ENCODE measurements at regions not wholly inside any gene's neighbourhood (a gene's known extent, or its start where the extent isn't known, plus 50 kb on each side); places are given as distances from the start of the nearest gene placed in this dataset.
"Not testable (repeated sequence)": the region's sequence is repeated elsewhere in the genome, so short reads cannot be mapped to it uniquely, and the experiment has no call there.

DNA sequence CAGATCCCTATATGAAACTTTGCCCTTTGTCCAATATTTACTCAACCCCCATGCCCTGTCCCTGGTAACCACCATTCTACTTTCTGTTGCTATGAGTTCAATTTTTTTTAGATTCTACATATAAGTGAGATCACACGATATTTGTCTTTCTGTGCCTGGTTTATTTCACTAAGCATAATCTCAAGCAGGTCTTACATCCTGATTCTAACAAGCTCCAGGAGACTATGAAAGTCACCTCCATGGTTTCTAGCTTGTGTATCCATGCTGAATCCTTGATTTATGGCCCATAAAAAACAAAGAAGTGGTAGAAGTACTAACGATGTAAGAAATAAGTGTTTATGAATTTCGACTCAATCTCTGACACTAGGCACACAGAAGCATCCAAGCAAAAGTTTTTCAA is 68.0 kb downstream of the OR5AK2 start:
- Histone ChIP-seq H3K27ac (ENCODE audit: low read depth in 1 of 2, low read length in 2 of 2) (no peak overlapping the region), H3K4me3 (ENCODE audit: low read depth in 1 of 3, low read length in 3 of 3) (no peak overlapping the region), H3K36me3 (ENCODE audit: control insufficient read depth in 4 of 4, insufficient read depth in 3 of 4, low read depth in 1 of 4, low read length in 3 of 4) (no peaks in the 10 kb centered on the region), H3K4me1 (ENCODE audit: control insufficient read depth in 4 of 4, insufficient read depth in 4 of 4, low read length in 3 of 4) (no peaks in the 10 kb centered on the region), H3K27me3 (ENCODE audit: control insufficient read depth in 4 of 4, insufficient read depth in 4 of 4, low read length in 3 of 4) (no peaks in the 10 kb centered on the region), H3K9ac (ENCODE audit: low read depth in 1 of 2, low read length in 2 of 2) (no peak overlapping the region), H3K9me3 (ENCODE audit: control insufficient read depth in 4 of 4, low read length in 3 of 4) (no peaks in the 10 kb centered on the region)
- 71% methylated on average over 3 of the region's 3 CpGs for WGBS
- TF ChIP-seq, protein P1, sequence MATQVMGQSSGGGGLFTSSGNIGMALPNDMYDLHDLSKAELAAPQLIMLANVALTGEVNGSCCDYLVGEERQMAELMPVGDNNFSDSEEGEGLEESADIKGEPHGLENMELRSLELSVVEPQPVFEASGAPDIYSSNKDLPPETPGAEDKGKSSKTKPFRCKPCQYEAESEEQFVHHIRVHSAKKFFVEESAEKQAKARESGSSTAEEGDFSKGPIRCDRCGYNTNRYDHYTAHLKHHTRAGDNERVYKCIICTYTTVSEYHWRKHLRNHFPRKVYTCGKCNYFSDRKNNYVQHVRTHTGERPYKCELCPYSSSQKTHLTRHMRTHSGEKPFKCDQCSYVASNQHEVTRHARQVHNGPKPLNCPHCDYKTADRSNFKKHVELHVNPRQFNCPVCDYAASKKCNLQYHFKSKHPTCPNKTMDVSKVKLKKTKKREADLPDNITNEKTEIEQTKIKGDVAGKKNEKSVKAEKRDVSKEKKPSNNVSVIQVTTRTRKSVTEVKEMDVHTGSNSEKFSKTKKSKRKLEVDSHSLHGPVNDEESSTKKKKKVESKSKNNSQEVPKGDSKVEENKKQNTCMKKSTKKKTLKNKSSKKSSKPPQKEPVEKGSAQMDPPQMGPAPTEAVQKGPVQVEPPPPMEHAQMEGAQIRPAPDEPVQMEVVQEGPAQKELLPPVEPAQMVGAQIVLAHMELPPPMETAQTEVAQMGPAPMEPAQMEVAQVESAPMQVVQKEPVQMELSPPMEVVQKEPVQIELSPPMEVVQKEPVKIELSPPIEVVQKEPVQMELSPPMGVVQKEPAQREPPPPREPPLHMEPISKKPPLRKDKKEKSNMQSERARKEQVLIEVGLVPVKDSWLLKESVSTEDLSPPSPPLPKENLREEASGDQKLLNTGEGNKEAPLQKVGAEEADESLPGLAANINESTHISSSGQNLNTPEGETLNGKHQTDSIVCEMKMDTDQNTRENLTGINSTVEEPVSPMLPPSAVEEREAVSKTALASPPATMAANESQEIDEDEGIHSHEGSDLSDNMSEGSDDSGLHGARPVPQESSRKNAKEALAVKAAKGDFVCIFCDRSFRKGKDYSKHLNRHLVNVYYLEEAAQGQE (IDR thresholded peaks at IDR 0.05): no peak
- TF ChIP-seq RAD21 (IDR thresholded peaks at IDR 0.05) (no peak), FOXA1 (IDR thresholded peaks at IDR 0.05) (no peak), JUND (IDR thresholded peaks at IDR 0.05) (no peak), NR2F2 (IDR thresholded peaks at IDR 0.05) (no peak), FOXA2 (IDR thresholded peaks at IDR 0.05) (no peak), TAF1 (conservative IDR thresholded peaks at IDR 0.05) (no peak), EGR1 (IDR thresholded peaks at IDR 0.05; ENCODE audit: low read depth in 2 of 2) (no peak), HNF4G (IDR thresholded peaks at IDR 0.05) (no peak), ZBTB33 (IDR thresholded peaks at IDR 0.05) (no peak), RXRA (IDR thresholded peaks at IDR 0.05) (no peak), YY1 (IDR thresholded peaks at IDR 0.05) (no peak), HNF4A (conservative IDR thresholded peaks at IDR 0.05) (no peak)
- TF ChIP-seq, protein P2, sequence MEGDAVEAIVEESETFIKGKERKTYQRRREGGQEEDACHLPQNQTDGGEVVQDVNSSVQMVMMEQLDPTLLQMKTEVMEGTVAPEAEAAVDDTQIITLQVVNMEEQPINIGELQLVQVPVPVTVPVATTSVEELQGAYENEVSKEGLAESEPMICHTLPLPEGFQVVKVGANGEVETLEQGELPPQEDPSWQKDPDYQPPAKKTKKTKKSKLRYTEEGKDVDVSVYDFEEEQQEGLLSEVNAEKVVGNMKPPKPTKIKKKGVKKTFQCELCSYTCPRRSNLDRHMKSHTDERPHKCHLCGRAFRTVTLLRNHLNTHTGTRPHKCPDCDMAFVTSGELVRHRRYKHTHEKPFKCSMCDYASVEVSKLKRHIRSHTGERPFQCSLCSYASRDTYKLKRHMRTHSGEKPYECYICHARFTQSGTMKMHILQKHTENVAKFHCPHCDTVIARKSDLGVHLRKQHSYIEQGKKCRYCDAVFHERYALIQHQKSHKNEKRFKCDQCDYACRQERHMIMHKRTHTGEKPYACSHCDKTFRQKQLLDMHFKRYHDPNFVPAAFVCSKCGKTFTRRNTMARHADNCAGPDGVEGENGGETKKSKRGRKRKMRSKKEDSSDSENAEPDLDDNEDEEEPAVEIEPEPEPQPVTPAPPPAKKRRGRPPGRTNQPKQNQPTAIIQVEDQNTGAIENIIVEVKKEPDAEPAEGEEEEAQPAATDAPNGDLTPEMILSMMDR (IDR thresholded peaks at IDR 0.05; ENCODE audit: low read depth, low read length, missing input control): no peak
- TF ChIP-seq, protein P3, sequence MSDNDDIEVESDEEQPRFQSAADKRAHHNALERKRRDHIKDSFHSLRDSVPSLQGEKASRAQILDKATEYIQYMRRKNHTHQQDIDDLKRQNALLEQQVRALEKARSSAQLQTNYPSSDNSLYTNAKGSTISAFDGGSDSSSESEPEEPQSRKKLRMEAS (IDR thresholded peaks at IDR 0.05): no peak
- TF ChIP-seq, protein P4, sequence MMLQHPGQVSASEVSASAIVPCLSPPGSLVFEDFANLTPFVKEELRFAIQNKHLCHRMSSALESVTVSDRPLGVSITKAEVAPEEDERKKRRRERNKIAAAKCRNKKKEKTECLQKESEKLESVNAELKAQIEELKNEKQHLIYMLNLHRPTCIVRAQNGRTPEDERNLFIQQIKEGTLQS (IDR thresholded peaks at IDR 0.05): no peak
- no peak for DNase-seq (ENCODE audit: low spot score)

- H3K36me3 ChIP-seq (ENCODE audit: control insufficient read depth in 4 of 4, insufficient read depth in 3 of 4, low read depth in 1 of 4, low read length in 3 of 4): no peaks in the 10 kb centered on the region
- no peak for DNase-seq (ENCODE audit: low spot score)
- TF ChIP-seq GABPA (IDR thresholded peaks at IDR 0.05 in 1 of 2, conservative IDR thresholded peaks at IDR 0.05 in 1 of 2) (no peak), YY1 (IDR thresholded peaks at IDR 0.05) (no peak), HNF4G (IDR thresholded peaks at IDR 0.05) (no peak), RAD21 (IDR thresholded peaks at IDR 0.05) (no peak), HNF4A (conservative IDR thresholded peaks at IDR 0.05) (no peak), FOXA1 (IDR thresholded peaks at IDR 0.05) (no peak), NR2F2 (IDR thresholded peaks at IDR 0.05) (no peak), JUND (IDR thresholded peaks at IDR 0.05) (no peak), FOXA2 (IDR thresholded peaks at IDR 0.05) (no peak)
- TF ChIP-seq, protein P4 (IDR thresholded peaks at IDR 0.05): no peak
- TF ChIP-seq, protein P1 (IDR thresholded peaks at IDR 0.05): no peak
- no peaks in the 10 kb centered on the region for H3K9me3 ChIP-seq (ENCODE audit: control insufficient read depth in 4 of 4, low read length in 3 of 4)
- H3K4me3 ChIP-seq (ENCODE audit: low read depth in 1 of 3, low read length in 3 of 3): no peak overlapping the region
- H3K9ac ChIP-seq (ENCODE audit: low read depth in 1 of 2, low read length in 2 of 2): no peak overlapping the region
- no peaks in the 10 kb centered on the region for H3K4me1 ChIP-seq (ENCODE audit: control insufficient read depth in 4 of 4, insufficient read depth in 4 of 4, low read length in 3 of 4)
- no peak overlapping the region for H3K27ac ChIP-seq (ENCODE audit: low read depth in 1 of 2, low read length in 2 of 2)
- no peaks in the 10 kb centered on the region for H3K27me3 ChIP-seq (ENCODE audit: control insufficient read depth in 4 of 4, insufficient read depth in 4 of 4, low read length in 3 of 4)
Measured at GRCh38 chr11:57057561-57057960, 68.8 kb downstream of the OR5AK2 start.

DNA sequence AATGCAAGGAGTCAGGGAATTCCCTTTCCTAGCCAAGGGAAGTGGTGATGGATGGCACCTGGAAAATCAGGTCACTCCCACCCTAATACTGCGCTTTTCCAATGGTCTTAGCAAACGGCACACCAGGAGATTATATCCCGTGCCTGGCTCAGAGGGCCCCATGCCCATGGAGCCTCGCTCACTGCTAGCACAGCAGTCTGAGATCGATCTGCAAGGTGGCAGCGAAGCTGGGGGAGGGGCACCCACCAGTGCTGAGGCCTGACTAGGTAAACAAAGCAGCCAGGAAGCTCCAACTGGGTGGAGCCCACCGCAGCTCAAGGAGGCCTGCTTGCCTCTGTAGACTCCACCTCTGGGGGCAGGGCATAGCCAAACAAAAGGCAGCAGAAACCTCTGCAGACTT is 74.2 kb downstream of the OR5AK2 start:
- DNase-seq (ENCODE audit: low spot score); H3K36me3 ChIP-seq (ENCODE audit: control insufficient read depth in 4 of 4, insufficient read depth in 3 of 4, low read depth in 1 of 4, low read length in 3 of 4); H3K27ac ChIP-seq (ENCODE audit: low read depth in 1 of 2, low read length in 2 of 2); H3K9me3 ChIP-seq (ENCODE audit: control insufficient read depth in 4 of 4, low read length in 3 of 4); H3K27me3 ChIP-seq (ENCODE audit: control insufficient read depth in 4 of 4, insufficient read depth in 4 of 4, low read length in 3 of 4); H3K9ac ChIP-seq (ENCODE audit: low read depth in 1 of 2, low read length in 2 of 2); H3K4me3 ChIP-seq (ENCODE audit: low read depth in 1 of 3, low read length in 3 of 3); H3K4me1 ChIP-seq (ENCODE audit: control insufficient read depth in 4 of 4, insufficient read depth in 4 of 4, low read length in 3 of 4): not testable (repeated sequence)
- WGBS: 75% methylated on average over 7 of the region's 7 CpGs
